OCI-LY7 (cell line): ENCODE measurements at regions not wholly inside any gene's neighbourhood (a gene's known extent, or its start where the extent isn't known, plus 50 kb on each side); places are given as distances from the start of the nearest gene placed in this dataset.

Experiments used
- BruUV-seq: library from RNA; stranded (reverse); fragments of 400-500 nt; replicated peaks from 2 replicates; lab custom pipeline; 2021; lab: Mats Ljungman, UMichigan
- CTCF ChIA-PET: fragments of 300-600 bp; sonication (Branson Sonifier 250); formaldehyde crosslinking; loops from one replicate; lab custom pipeline; 2022; ENCODE audit warnings: antibody characterized with exemption; ENCODE audit not compliant: unreplicated experiment; lab: Charles Lee
- POLR2A ChIA-PET: fragments of 300-600 bp; sonication (Branson Sonifier 250); formaldehyde crosslinking; loops from one replicate; lab custom pipeline; 2022; ENCODE audit warnings: antibody characterized with exemption; lab: Charles Lee
- DNase-seq: peaks from one replicate; pipeline ENCODE4 v3.0.0-alpha.2; 2015; ENCODE audit warnings: low spot score
- H2AFZ ChIP-seq: fragments of 200-600 bp; sonication (generic), shearing (Covaris generic); 2 replicates; pipeline ENCODE4 v1.6.1; 2014; ENCODE audit warnings: mild to moderate bottlenecking, antibody characterized with exemption, low read length, moderate library complexity
- H3K27ac ChIP-seq: fragments of 200-600 bp; sonication (generic); 2 replicates; pipeline ENCODE4 v1.5.1; 2014; ENCODE audit warnings: mixed run types, low read depth, mild to moderate bottlenecking, moderate library complexity, low read length, inconsistent platforms; ENCODE audit not compliant: poor library complexity, severe bottlenecking
- H3K36me3 ChIP-seq: fragments of 200-600 bp; sonication (generic); 2 replicates; pipeline ENCODE4 v1.6.1; 2014; ENCODE audit warnings: mild to moderate bottlenecking, antibody characterized with exemption, low read length, moderate library complexity, mixed read lengths; ENCODE audit not compliant: insufficient read depth
- H3K4me1 ChIP-seq: fragments of 200-600 bp; sonication (generic); 2 replicates; pipeline ENCODE4 v1.5.1; 2014; ENCODE audit warnings: mild to moderate bottlenecking, low read length; ENCODE audit not compliant: insufficient read depth, poor library complexity, severe bottlenecking
- H3K4me2 ChIP-seq: fragments of 200-600 bp; sonication (generic); 2 replicates; pipeline ENCODE4 v1.6.1; 2014; ENCODE audit warnings: mild to moderate bottlenecking, low read length
- H3K4me3 ChIP-seq: fragments of 200-600 bp; sonication (generic); 2 replicates; pipeline ENCODE4 v1.5.1; 2014; ENCODE audit warnings: mild to moderate bottlenecking, low read depth, low read length; ENCODE audit not compliant: poor library complexity, severe bottlenecking
- H3K79me2 ChIP-seq: fragments of 200-600 bp; sonication (generic); 2 replicates; pipeline ENCODE4 v1.6.1; 2016; ENCODE audit warnings: low read depth, mild to moderate bottlenecking, low read length, moderate library complexity, mixed read lengths; ENCODE audit not compliant: insufficient read depth
- H3K9me2 ChIP-seq: fragments of 200-600 bp; sonication (generic); 2 replicates; pipeline ENCODE4 v1.6.1; 2016; ENCODE audit warnings: mild to moderate bottlenecking, low read length, mixed read lengths; ENCODE audit not compliant: insufficient read depth
- H3K9me3 ChIP-seq: fragments of 200-600 bp; sonication (generic); 2 replicates; pipeline ENCODE4 v1.6.1; 2014; ENCODE audit warnings: mild to moderate bottlenecking, mixed run types, low read length, mixed read lengths
- H4K20me1 ChIP-seq: fragments of 200-600 bp; sonication (generic); 2 replicates; pipeline ENCODE4 v1.6.1; 2014; ENCODE audit warnings: mild to moderate bottlenecking, antibody characterized with exemption, low read length, moderate library complexity, mixed read lengths; ENCODE audit not compliant: insufficient read depth
- CTCF ChIP-seq: fragments of 200-600 bp; sonication (generic); conservative IDR thresholded peaks from 2 replicates; pipeline ENCODE4 v1.5.1; 2014; ENCODE audit warnings: mild to moderate bottlenecking, antibody characterized with exemption, low read length, moderate library complexity, mixed read lengths
- EZH2phosphoT487 ChIP-seq: fragments of 200-600 bp; sonication (generic); IDR thresholded peaks from 2 replicates; pipeline ENCODE4 v1.6.1; 2018; ENCODE audit warnings: low read depth, borderline replicate concordance, mild to moderate bottlenecking, mixed run types, antibody characterized with exemption, low read length, moderate library complexity, mixed read lengths
- intact Hi-C: fragments of 100-400 bp; cut with micrococcal nuclease; formaldehyde crosslinking; loops from one replicate; pipeline ENCODE4 v1.10.0; 2022; ENCODE audit not compliant: unreplicated experiment

GRCh38 chr2:121096611-121097010 lies 188.4 kb downstream of the TFCP2L1 start:
- H3K79me2 ChIP-seq, result no peaks in the 10 kb centered on the region
- no TSS peak for BruUV-seq
- DNase-seq, result no peak
- TF ChIP-seq CTCF, result no peak
- TF ChIP-seq EZH2phosphoT487, result no peak
- no peaks in the 10 kb centered on the region for H3K9me3 ChIP-seq
- intact Hi-C loops, result no loop called here
- no peaks in the 10 kb centered on the region for H3K4me1 ChIP-seq
- no peak overlapping the region for H3K4me3 ChIP-seq
- H3K9me2 ChIP-seq, result no peaks in the 10 kb centered on the region
- H4K20me1 ChIP-seq, result no peaks in the 10 kb centered on the region
- no peak overlapping the region for H3K4me2 ChIP-seq
- H3K36me3 ChIP-seq, result no peaks in the 10 kb centered on the region
- POLR2A ChIA-PET, result no interaction called here
- H2AFZ ChIP-seq, result no peak overlapping the region
- CTCF ChIA-PET, result interaction anchor here (0.8 kb wide), 1 partner anchor 12 kb away, joined by 3 read pairs; no protein-coding TSS in a partner anchor
- no peak overlapping the region for H3K27ac ChIP-seq

GRCh38 chr2:121098556-121098955 lies 186.4 kb downstream of the TFCP2L1 start:
- Histone ChIP-seq H3K27ac (no peak overlapping the region), H3K4me3 (no peak overlapping the region), H3K4me1 (no peaks in the 10 kb centered on the region), H3K4me2 (no peak overlapping the region), H3K9me3 (no peaks in the 10 kb centered on the region), H4K20me1 (no peaks in the 10 kb centered on the region), H2AFZ (no peak overlapping the region), H3K9me2 (no peaks in the 10 kb centered on the region), H3K79me2 (no peaks in the 10 kb centered on the region), H3K36me3 (no peaks in the 10 kb centered on the region)
- BruUV-seq, result no TSS peak
- CTCF ChIA-PET, result no interaction called here
- DNase-seq, result no peak
- TF ChIP-seq CTCF, result no peak
- TF ChIP-seq EZH2phosphoT487, result no peak
- intact Hi-C loops, result no loop called here
- POLR2A ChIA-PET, result no interaction called here

GRCh38 chr2:121099329-121100290 lies 185.4 kb downstream of the TFCP2L1 start:
- TF ChIP-seq EZH2phosphoT487 (no peak), CTCF (peak; percentile 64)
- BruUV-seq, result no TSS peak
- ChIA-PET POLR2A (interaction anchor here (1.1 kb wide), 1 partner anchor 14 kb away, joined by 4 read pairs; no protein-coding TSS in a partner anchor), CTCF (interaction anchor here (0.7 kb wide), 1 partner anchor 95 kb away, joined by 3 read pairs; no protein-coding TSS in a partner anchor)
- H3K79me2 ChIP-seq, result no peaks in the 10 kb centered on the region
- no peaks in the 10 kb centered on the region for H3K9me2 ChIP-seq
- H3K4me3 ChIP-seq, result no peak overlapping the region
- H3K36me3 ChIP-seq, result no peaks in the 10 kb centered on the region
- no peaks in the 10 kb centered on the region for H4K20me1 ChIP-seq
- H3K4me1 ChIP-seq, result no peaks in the 10 kb centered on the region
- no peak overlapping the region for H3K4me2 ChIP-seq
- DNase-seq, result peak; percentile 11
- H2AFZ ChIP-seq, result no peak overlapping the region
- no peak overlapping the region for H3K27ac ChIP-seq
- H3K9me3 ChIP-seq, result no peaks in the 10 kb centered on the region
- intact Hi-C loops, result no loop called here
